KOPT-K1 (cell line): ENCODE measurements at regions not wholly inside any gene's neighbourhood (a gene's known extent, or its start where the extent isn't known, plus 50 kb on each side); places are given as distances from the start of the nearest gene placed in this dataset.

Experiments used
- H3K27ac ChIP-seq: fragments of 200-600 bp; sonication (generic); 2 replicates; pipeline ENCODE4 v1.5.1; 2016; ENCODE audit warnings: antibody characterized with exemption, mild to moderate bottlenecking, low read depth, low read length; ENCODE audit not compliant: poor library complexity, severe bottlenecking
- H3K36me3 ChIP-seq: fragments of 200-600 bp; sonication (generic); 2 replicates; pipeline ENCODE4 v1.5.1; 2017; ENCODE audit warnings: antibody characterized with exemption, mild to moderate bottlenecking, low read length, moderate library complexity; ENCODE audit not compliant: insufficient read depth
- H3K9me3 ChIP-seq: fragments of 200-600 bp; sonication (generic); 2 replicates; pipeline ENCODE4 v1.5.1; 2017; ENCODE audit warnings: antibody characterized with exemption, low read length, mild to moderate bottlenecking; ENCODE audit not compliant: insufficient read depth, poor library complexity, severe bottlenecking

DNA sequence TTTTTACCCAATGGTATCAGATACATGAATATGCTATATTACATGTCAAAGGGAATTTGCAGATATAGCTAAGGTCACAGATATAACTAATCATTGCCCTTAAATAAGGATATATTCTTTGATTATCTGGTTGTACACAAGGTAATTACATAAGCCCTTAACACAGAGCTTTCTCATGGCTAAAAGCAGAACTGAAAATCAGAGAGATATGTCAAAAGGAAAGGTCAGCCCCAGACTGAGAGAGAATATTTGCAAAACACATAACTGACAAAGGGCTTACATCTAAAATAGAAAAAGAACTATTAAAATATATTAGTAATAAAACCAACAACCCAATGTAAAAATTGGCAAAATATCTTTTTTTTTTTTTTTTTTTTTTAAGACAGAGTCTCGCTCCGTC is 1029.5 kb upstream of the LRRN3 start:
- H3K27ac ChIP-seq, result no peak overlapping the region
- H3K9me3 ChIP-seq, result no peaks in the 10 kb centered on the region
- no peaks in the 10 kb centered on the region for H3K36me3 ChIP-seq

DNA sequence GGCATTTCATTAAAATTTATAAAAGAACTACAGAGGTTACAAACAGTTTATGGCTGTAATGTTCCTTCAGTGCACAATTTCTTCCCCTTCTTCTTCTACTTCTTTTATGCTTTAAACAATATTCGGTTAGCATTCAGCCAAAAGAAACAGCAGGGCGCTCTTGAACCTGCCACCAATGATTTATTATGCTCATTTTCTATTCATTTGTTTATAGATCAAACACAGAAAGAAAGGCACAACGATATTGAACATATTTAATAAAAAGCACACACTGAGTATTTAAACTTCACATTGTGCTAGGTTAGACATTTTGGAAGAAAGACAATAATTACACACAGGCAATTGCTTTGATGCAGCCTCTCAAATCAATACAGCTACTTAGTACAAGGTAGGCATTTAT is 1025.8 kb upstream of the LRRN3 start:
- no peaks in the 10 kb centered on the region for H3K36me3 ChIP-seq
- no peak overlapping the region for H3K27ac ChIP-seq
- H3K9me3 ChIP-seq, result no peaks in the 10 kb centered on the region

DNA sequence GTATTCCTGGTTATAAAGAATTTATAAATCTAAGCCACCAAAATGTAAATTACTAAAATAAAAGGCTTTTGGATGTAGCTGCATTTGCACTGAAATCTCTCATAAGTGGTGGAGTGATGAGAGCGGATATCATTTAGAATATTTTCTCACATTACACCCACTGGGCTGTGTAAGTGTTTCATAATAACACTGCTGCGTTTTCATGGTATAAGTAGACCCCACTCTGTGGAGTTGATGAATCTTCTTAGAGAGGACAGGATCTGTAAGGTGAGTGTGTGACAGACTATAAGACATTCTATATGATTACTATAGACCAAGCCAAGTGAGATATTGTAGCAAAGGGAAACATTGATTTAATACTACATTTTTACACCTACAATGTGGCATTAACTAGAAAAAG is 1024.1 kb upstream of the LRRN3 start:
- Histone ChIP-seq H3K36me3 (no peaks in the 10 kb centered on the region), H3K9me3 (no peaks in the 10 kb centered on the region), H3K27ac (no peak overlapping the region)

DNA sequence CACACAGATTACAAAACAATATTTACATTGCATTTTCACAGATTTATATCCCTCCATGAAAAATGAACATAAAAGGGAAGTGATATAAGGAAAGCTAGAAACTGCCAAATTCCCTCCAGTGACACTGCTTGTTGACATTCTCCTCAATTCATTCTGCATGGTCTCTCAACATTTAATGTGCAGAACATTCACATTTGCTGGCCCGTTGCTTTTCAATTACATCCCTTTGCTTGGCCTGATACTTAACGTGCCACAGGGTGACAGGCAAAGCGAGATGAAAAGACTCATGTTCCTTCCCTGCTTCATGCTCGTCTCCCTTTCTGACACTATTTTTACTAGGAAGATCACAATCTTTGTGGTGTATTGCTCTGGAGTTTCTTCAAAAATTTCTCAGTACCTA is 1019.7 kb upstream of the LRRN3 start:
- Histone ChIP-seq H3K36me3 (no peaks in the 10 kb centered on the region), H3K9me3 (no peaks in the 10 kb centered on the region)

DNA sequence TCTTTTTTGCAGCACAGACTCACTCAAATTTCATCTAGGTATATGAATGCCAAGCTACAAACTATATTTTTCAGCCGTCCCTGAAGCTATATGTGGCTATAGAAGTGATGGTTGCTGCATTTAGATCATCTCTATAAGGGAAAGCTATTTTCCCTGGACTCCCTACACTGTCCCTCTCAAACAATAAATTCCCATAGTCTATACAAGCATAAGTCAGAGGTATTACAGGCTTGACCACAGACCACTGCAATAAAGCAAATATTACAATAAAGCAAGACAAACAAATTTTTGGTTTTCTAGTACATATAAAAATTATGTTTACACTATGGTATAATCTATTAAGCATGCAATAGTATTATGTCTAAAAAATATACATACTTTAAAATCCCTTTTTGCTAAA is 1015.5 kb upstream of the LRRN3 start:
- Histone ChIP-seq H3K27ac (no peak overlapping the region), H3K9me3 (no peaks in the 10 kb centered on the region), H3K36me3 (no peaks in the 10 kb centered on the region)

More for the DNA sequence above, 1019.7 kb upstream of the LRRN3 start:
- H3K27ac ChIP-seq, result no peak overlapping the region

DNA sequence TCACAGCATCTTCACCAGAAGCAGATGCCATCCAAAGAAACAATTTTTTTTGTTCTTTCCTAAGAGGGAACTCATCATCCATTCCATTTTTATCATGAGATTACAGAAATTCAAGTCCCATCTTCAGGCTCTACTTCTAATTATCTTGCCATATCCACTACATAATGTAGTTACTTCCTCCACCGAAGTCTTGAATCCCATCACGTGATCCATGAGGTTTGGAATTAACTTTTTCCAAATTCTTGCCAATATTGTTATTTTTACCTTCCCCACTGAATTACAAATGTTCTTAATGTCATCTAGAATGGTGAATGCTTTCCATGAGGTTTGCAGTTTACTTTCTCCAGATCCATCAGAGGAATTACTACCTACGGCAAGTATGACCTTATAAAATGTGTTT is 1014.7 kb upstream of the LRRN3 start:
- no peaks in the 10 kb centered on the region for H3K9me3 ChIP-seq
- no peak overlapping the region for H3K27ac ChIP-seq
- no peaks in the 10 kb centered on the region for H3K36me3 ChIP-seq

DNA sequence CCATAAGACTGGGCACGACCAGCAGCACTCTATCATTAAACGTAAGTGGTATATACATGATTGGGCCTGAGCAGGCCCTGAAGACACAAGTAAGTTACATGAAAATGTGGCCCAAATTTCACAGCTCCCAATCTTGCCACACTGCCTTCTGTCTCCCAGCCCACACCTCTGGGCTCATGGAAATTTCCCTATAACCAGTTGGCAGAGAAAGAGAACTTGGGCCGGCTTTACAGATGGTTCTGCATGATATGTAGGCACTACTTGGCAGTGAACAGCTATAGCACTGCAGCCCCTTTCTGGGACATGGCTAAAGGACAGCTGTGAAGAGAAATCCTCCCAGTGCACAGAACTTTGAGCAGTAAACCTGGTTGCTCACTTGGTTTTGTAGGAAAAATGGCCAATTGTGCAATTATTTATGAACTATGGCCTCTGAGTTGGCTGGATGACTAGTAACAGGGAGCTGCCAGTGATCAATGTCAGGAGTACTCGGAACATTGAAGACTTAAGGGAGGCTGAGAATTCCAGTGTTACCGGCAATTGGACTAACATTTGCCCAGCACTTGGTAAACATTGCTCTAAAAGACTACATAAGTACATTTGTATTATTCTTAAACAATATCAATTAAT is 1006.6 kb upstream of the LRRN3 start:
- Histone ChIP-seq H3K36me3 (no peaks in the 10 kb centered on the region), H3K27ac (no peak overlapping the region), H3K9me3 (no peaks in the 10 kb centered on the region)

DNA sequence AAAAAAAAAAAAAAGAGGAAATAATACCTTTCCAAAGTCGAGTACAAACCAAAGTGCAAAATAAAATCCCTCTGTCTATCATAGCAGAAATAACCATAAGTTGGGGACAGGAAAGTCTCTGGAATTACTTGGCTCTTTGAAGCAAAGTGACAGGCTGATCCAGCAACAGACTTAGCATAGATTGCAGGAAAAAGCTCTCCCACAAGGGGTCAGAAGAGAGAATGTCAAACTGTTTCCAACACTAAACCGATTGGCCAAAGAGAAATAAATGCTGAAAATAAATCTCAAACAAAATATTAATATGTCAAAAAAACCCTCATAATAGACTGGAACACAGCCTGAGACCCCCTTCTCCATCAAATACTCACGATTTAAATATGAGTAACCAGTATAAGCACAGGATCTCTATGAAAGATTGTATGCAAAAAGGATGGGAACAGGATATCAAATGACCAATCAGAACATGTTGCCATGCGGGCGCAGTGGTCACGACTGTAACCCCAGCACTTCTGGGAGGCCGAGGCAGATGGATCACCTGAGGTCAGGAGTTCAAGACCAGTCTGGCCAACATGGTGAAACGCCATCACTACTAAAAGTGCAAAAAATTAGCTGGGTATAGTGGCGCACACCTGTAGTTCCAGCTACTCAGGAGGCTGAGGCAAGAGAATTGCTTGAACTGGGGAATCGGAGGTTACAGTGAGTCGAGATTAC is 1000.7 kb upstream of the LRRN3 start:
- Histone ChIP-seq H3K27ac (no peak overlapping the region), H3K36me3 (no peaks in the 10 kb centered on the region), H3K9me3 (no peaks in the 10 kb centered on the region)

DNA sequence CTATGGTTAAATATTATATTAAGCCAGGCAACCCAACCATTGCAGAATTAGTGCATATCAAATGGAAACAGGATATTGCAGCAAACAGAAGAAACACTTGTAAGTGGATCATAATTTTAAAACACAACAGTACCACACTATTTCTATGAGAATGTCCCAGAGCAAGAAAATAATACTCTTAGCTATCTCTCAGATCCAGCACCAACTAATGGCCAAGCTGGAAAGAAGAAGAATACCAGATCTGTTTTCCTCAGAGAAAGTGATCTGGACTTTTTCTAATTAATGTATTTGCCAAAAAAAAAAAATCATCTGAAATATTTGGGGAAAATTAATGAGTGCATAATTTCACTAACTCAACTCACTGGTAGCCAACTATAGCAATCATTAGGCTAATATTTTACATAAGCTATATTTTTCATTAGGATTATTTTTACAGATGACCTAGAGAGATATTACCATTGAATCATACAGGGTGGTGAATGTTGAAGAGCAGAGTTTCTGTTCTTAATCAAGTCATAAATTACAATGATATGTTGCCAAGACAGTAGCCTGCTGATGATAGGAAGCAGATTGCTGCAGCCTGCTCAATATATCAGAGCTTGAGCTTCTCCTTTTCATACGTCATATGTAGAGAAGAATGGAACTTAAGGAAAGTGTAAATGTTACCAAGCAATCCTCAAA is 995.4 kb upstream of the LRRN3 start:
- no peaks in the 10 kb centered on the region for H3K36me3 ChIP-seq
- no peaks in the 10 kb centered on the region for H3K9me3 ChIP-seq
- H3K27ac ChIP-seq, result no peak overlapping the region

DNA sequence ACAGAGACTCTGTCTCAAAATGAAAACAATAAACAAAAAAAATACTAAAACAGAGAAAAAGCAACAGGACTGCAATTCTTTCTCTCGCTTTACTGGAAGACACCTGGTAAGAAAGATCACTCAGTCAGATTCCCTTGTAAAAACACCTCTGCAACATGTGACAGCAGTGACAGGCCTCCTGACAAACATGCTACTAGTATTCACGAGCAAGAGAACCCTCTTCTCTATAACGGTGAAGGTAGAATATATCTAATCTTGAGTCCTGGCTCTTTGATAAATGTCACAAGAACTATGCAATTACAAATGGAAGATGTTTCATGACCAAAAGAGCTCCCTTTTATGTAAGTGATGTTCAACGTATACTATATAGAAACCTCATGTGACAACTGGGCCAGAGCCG is 986.7 kb upstream of the LRRN3 start:
- Histone ChIP-seq H3K27ac (no peak overlapping the region), H3K36me3 (no peaks in the 10 kb centered on the region), H3K9me3 (no peaks in the 10 kb centered on the region)

DNA sequence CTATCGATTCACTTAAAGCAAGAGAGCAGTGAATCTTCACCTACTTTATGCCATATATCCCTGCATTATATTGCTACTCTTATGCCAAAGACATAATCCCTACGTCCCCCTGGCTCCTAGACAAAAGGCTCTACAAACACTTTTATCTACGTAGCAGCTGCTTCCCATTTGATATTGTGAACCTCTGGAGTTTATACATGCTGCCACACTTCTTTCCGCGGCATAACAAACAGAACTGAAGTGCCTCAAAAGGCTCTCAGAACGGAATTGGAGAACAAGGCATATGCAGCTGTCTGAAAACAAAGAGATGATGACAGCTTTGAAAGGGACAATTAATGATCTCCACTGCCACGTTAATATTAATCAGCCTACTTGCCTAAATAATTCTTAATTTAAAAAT is 985.6 kb upstream of the LRRN3 start:
- H3K36me3 ChIP-seq, result no peaks in the 10 kb centered on the region
- H3K27ac ChIP-seq, result no peak overlapping the region
- no peaks in the 10 kb centered on the region for H3K9me3 ChIP-seq

DNA sequence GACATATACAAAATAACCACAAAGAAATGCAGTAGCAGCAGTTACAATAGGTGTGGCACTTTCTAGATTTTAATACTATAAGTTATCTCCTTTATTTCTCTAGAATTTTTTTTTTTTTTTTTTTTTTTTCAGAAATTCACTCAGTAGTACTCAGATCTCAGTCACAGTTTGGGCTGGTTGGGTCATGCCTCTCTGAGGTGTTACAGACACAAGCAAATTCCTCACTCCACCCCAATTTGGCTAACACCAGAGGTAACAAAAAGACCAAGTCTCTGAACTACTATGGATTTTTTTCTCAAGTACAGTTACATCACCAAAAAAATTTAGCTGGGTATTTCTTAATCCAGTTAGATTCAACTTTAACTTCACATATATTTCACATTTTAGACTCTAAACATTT is 985.1 kb upstream of the LRRN3 start:
- H3K9me3 ChIP-seq, result no peaks in the 10 kb centered on the region

DNA sequence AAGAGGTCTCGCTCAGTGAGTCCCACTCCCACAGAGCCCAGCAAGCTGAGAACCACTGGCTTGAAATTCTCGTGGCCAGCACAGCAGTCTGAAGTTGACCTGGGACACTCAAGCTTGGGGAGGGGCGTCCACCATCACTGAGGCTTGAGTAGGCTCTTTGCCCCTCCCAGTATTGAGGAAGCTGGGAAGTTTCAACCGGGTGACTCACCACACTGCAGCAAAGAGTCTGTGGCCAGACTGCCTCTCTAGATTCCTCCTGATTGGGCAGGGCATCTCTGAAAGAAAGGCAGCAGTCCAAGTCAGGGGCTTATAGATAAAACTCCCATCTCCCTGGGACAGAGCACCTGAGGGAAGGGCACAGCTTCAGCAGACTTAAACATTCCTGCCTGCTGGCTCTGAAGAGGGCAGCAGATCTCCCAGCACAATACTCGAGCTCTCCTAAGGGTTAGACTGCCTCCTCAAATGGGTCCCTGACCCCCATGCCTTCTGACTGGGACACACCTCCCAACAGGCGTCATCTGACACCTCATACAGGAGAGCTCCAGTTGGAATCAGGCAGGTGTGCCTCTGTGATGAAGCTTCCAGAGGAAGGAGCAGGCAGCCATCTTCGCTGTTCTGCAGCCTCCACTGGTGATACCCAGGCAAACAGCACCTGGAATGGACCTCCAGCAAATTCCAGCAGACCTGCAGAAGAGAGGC is 970.9 kb upstream of the LRRN3 start:
- Histone ChIP-seq H3K9me3 (no peaks in the 10 kb centered on the region), H3K36me3 (no peaks in the 10 kb centered on the region), H3K27ac (no peak overlapping the region)

More for the DNA sequence above, 985.1 kb upstream of the LRRN3 start:
- Histone ChIP-seq H3K27ac (no peak overlapping the region), H3K36me3 (no peaks in the 10 kb centered on the region)

DNA sequence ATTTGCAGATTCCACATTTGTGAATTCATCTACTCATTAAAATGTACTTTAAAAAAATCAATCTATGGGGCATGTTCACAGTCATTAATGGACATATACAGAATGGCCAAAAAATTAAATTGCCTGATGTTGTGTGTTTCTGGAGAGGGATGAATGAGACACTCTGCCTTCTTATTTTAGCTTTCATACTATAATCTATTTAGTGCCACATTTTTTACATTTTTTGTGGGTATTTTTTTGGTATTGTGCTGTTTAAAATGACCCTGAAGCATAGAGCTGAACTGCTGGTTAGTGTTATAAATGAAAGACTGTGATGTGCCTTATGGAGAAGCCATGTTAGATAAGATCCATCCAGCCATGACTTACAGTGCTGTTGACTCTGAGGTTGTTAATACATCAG is 961.8 kb upstream of the LRRN3 start:
- no peaks in the 10 kb centered on the region for H3K9me3 ChIP-seq
- H3K27ac ChIP-seq, result no peak overlapping the region
- no peaks in the 10 kb centered on the region for H3K36me3 ChIP-seq

DNA sequence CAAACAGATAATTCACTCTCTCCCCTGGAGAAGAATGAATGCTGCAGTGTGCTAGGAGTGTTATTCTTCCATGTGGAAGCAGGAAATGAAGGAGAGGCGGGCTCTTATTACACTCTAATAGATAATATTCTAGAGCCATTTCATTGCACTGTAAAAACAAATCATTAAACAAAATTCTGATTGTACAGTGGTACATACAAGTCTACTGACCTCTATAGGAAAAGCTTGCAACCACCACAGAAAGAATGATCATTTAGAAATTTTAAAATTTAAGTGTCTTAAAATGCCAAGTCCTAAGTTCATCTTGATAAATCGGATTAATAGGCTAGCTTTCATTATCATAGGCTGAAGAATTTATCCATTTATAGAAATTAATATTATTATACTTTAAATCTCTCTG is 960.3 kb upstream of the LRRN3 start:
- Histone ChIP-seq H3K27ac (no peak overlapping the region), H3K36me3 (no peaks in the 10 kb centered on the region), H3K9me3 (no peaks in the 10 kb centered on the region)
